ENCODE measurements at regions not wholly inside any gene's neighbourhood (a gene's known extent, or its start where the extent isn't known, plus 50 kb on each side); places are given as distances from the start of the nearest gene placed in this dataset.
"Not testable (repeated sequence)": the region's sequence is repeated elsewhere in the genome, so short reads cannot be mapped to it uniquely, and the experiment has no call there.

- DNase-seq (ENCODE audit: low spot score), result no peak
Measured at GRCh38 chr11:37171451-37171850, 573.4 kb upstream of the RAG2 start.

- no peak for DNase-seq (ENCODE audit: low spot score)
Measured at GRCh38 chr11:37170311-37170710, 572.3 kb upstream of the RAG2 start.

- DNase-seq (ENCODE audit: low spot score), result not testable (repeated sequence)
Measured at GRCh38 chr11:37145434-37145833, 547.4 kb upstream of the RAG2 start.

- DNase-seq (ENCODE audit: low spot score), result no peak
Measured at GRCh38 chr11:37142591-37142990, 544.6 kb upstream of the RAG2 start.

- DNase-seq (ENCODE audit: low spot score), result no peak
Measured at GRCh38 chr11:37141707-37142106, 543.7 kb upstream of the RAG2 start.

- DNase-seq (ENCODE audit: low spot score), result not testable (repeated sequence)
Measured at GRCh38 chr11:37135606-37136005, 537.6 kb upstream of the RAG2 start.

GRCh38 chr11:37134637-37135036 lies 536.6 kb upstream of the RAG2 start:
- DNase-seq (ENCODE audit: low spot score), result no peak

GRCh38 chr11:37124384-37124783 lies 526.3 kb upstream of the RAG2 start:
- no peak for DNase-seq (ENCODE audit: low spot score)

GRCh38 chr11:37115963-37116362 lies 517.9 kb upstream of the RAG2 start:
- DNase-seq (ENCODE audit: low spot score), result no peak

GRCh38 chr11:37110385-37110784 lies 512.3 kb upstream of the RAG2 start:
- no peak for DNase-seq (ENCODE audit: low spot score)

GRCh38 chr11:37109286-37109585 lies 511.2 kb upstream of the RAG2 start:
- DNase-seq (ENCODE audit: low spot score), result no peak

- no peak for DNase-seq (ENCODE audit: low spot score)
Measured at GRCh38 chr11:37108436-37109285, 510.6 kb upstream of the RAG2 start.

GRCh38 chr11:37107831-37108230 lies 509.8 kb upstream of the RAG2 start:
- DNase-seq (ENCODE audit: low spot score), result no peak

- no peak for DNase-seq (ENCODE audit: low spot score)
Measured at GRCh38 chr11:37107415-37107814, 509.4 kb upstream of the RAG2 start.

- no peak for DNase-seq (ENCODE audit: low spot score)
Measured at GRCh38 chr11:37105427-37105826, 507.4 kb upstream of the RAG2 start.

- DNase-seq (ENCODE audit: low spot score), result no peak
Measured at GRCh38 chr11:37104380-37104779, 506.3 kb upstream of the RAG2 start.

- DNase-seq (ENCODE audit: low spot score), result no peak
Measured at GRCh38 chr11:37100008-37100407, 502.0 kb upstream of the RAG2 start.

GRCh38 chr11:37092487-37092886 lies 494.5 kb upstream of the RAG2 start:
- no peak for DNase-seq (ENCODE audit: low spot score)

GRCh38 chr11:37089439-37089838 lies 491.4 kb upstream of the RAG2 start:
- DNase-seq (ENCODE audit: low spot score), result no peak

GRCh38 chr11:37088573-37088910 lies 490.5 kb upstream of the RAG2 start:
- DNase-seq (ENCODE audit: low spot score), result no peak

- DNase-seq (ENCODE audit: low spot score), result no peak
Measured at GRCh38 chr11:37087650-37088572, 489.9 kb upstream of the RAG2 start.

GRCh38 chr11:37078521-37078920 lies 480.5 kb upstream of the RAG2 start:
- no peak for DNase-seq (ENCODE audit: low spot score)

- DNase-seq (ENCODE audit: low spot score), result no peak
Measured at GRCh38 chr11:37076866-37077265, 478.8 kb upstream of the RAG2 start.
